PC-3 (cell line): ENCODE measurements at regions not wholly inside any gene's neighbourhood (a gene's known extent, or its start where the extent isn't known, plus 50 kb on each side); places are given as distances from the start of the nearest gene placed in this dataset.

Experiments used
- CTCF ChIP-seq: fragments of 300-600 bp; sonication (generic); conservative IDR thresholded peaks from 2 replicates; pipeline ENCODE4 v1.5.1; 2017; ENCODE audit warnings: antibody characterized with exemption, low read depth, mild to moderate bottlenecking, low read length
- EZH2 ChIP-seq: fragments of 300-600 bp; sonication (generic); IDR thresholded peaks from one replicate; pipeline ENCODE4 v1.6.1; 2017; ENCODE audit warnings: antibody characterized with exemption, mild to moderate bottlenecking, low read length; ENCODE audit not compliant: unreplicated experiment

- no peak for TF ChIP-seq CTCF
- no peak for TF ChIP-seq EZH2
These were observed 581.9 kb upstream of the BRINP1 start for GRCh38 chr9:119951090-119951489.
